A204.1 (cell line): ENCODE measurements at regions not wholly inside any gene's neighbourhood (a gene's known extent, or its start where the extent isn't known, plus 50 kb on each side); places are given as distances from the start of the nearest gene placed in this dataset.
"Not testable (repeated sequence)": the region's sequence is repeated elsewhere in the genome, so short reads cannot be mapped to it uniquely, and the experiment has no call there.

Experiments used
- FAIRE-seq: peaks from 2 replicates; lab custom pipeline; 2012; peaks lifted over from hg19 to GRCh38; lab: Jason Lieb, UNC

GRCh38 chr12:115898670-115899069, 378.8 kb downstream of the MED13L start:
- FAIRE-seq: no peak

- FAIRE-seq: no peak
These were observed 379.8 kb downstream of the MED13L start for GRCh38 chr12:115897729-115898128.

- FAIRE-seq: no peak
These were observed 382.2 kb downstream of the MED13L start for GRCh38 chr12:115895247-115895646.

- no peak for FAIRE-seq
These were observed 385.8 kb downstream of the MED13L start for GRCh38 chr12:115891556-115892164.

- FAIRE-seq: no peak
These were observed 390.8 kb downstream of the MED13L start for GRCh38 chr12:115886666-115887065.

- no peak for FAIRE-seq
These were observed 392.3 kb downstream of the MED13L start for GRCh38 chr12:115885040-115885690.

GRCh38 chr12:115882936-115883335, 394.6 kb downstream of the MED13L start:
- FAIRE-seq: no peak

- no peak for FAIRE-seq
These were observed 397.3 kb downstream of the MED13L start for GRCh38 chr12:115880238-115880637.

- no peak for FAIRE-seq
These were observed 398.1 kb downstream of the MED13L start for GRCh38 chr12:115879354-115879753.

GRCh38 chr12:115873451-115874082, 403.9 kb downstream of the MED13L start:
- FAIRE-seq: no peak

- FAIRE-seq: no peak
These were observed 404.6 kb downstream of the MED13L start for GRCh38 chr12:115872919-115873357.

GRCh38 chr12:115872212-115872611, 405.3 kb downstream of the MED13L start:
- FAIRE-seq: no peak

GRCh38 chr12:115871714-115872113, 405.8 kb downstream of the MED13L start:
- FAIRE-seq: no peak

GRCh38 chr12:115870510-115870909, 407.0 kb downstream of the MED13L start:
- no peak for FAIRE-seq

GRCh38 chr12:115870021-115870420, 407.5 kb downstream of the MED13L start:
- no peak for FAIRE-seq

GRCh38 chr12:115869604-115870003, 407.9 kb downstream of the MED13L start:
- no peak for FAIRE-seq

- no peak for FAIRE-seq
These were observed 408.9 kb downstream of the MED13L start for GRCh38 chr12:115868624-115869023.

- FAIRE-seq: no peak
These were observed 409.6 kb downstream of the MED13L start for GRCh38 chr12:115867854-115868253.

- FAIRE-seq: no peak
These were observed 410.5 kb downstream of the MED13L start for GRCh38 chr12:115866909-115867525.

GRCh38 chr12:115866281-115866680, 411.2 kb downstream of the MED13L start:
- FAIRE-seq: not testable (repeated sequence)

- FAIRE-seq: no peak
These were observed 413.1 kb downstream of the MED13L start for GRCh38 chr12:115864396-115864795.

GRCh38 chr12:115860619-115861018, 416.9 kb downstream of the MED13L start:
- FAIRE-seq: no peak

GRCh38 chr12:115859231-115859630, 418.3 kb downstream of the MED13L start:
- no peak for FAIRE-seq
